H1 (cell line): ENCODE measurements at regions not wholly inside any gene's neighbourhood (a gene's known extent, or its start where the extent isn't known, plus 50 kb on each side); places are given as distances from the start of the nearest gene placed in this dataset.

Experiments
- CTCF ChIA-PET: fragments of 300-600 bp; sonication (Branson Sonifier 250); formaldehyde crosslinking; loops from one replicate; lab custom pipeline; 2021; ENCODE audit not compliant: partially characterized antibody; lab: Charles Lee
- POLR2A ChIA-PET: fragments of 300-600 bp; sonication (Branson Sonifier 250); formaldehyde crosslinking; loops from one replicate; lab custom pipeline; 2021; ENCODE audit warnings: inconsistent platforms; ENCODE audit not compliant: partially characterized antibody; lab: Charles Lee
- DNase-seq, 2 experiments: peaks; one replicate each; pipeline versions ENCODE4 v3.0.0 to v3.0.0-alpha.2; 2010 to 2022; ENCODE audit warnings: low spot score in 2 of 2, low read depth in 1 of 2, mixed read lengths in 1 of 2
- FAIRE-seq: peaks from 2 replicates; lab custom pipeline; 2011; peaks lifted over from hg19 to GRCh38; lab: Jason Lieb, UNC
- H2AFZ ChIP-seq: 2 replicates; pipeline ENCODE4 v1.8.1; 2012; ENCODE audit warnings: low read length, inconsistent platforms
- H2AK5ac ChIP-seq: 2 replicates; pipeline ENCODE4 v1.6.1; 2013; ENCODE audit warnings: low read depth, low read length
- H2BK120ac ChIP-seq: replicated peaks from 2 replicates; pipeline ENCODE3; 2013; ENCODE audit warnings: low read depth, low read length, inconsistent platforms
- H2BK12ac ChIP-seq: 2 replicates; pipeline ENCODE4 v1.6.1; 2013; ENCODE audit warnings: low read depth, low read length
- H2BK15ac ChIP-seq: 2 replicates; pipeline ENCODE4 v1.6.1; 2013; ENCODE audit warnings: low read length
- H2BK20ac ChIP-seq: 2 replicates; pipeline ENCODE4 v1.6.1; 2013; ENCODE audit warnings: low read length
- H2BK5ac ChIP-seq: 2 replicates; pipeline ENCODE4 v1.6.1; 2013; ENCODE audit warnings: low read depth, low read length
- H3K14ac ChIP-seq: 2 replicates; pipeline ENCODE4 v1.6.1; 2013; ENCODE audit warnings: inconsistent platforms; ENCODE audit not compliant: insufficient read length
- H3K18ac ChIP-seq: 2 replicates; pipeline ENCODE4 v1.6.1; 2013; ENCODE audit warnings: low read length; ENCODE audit errors: extremely low read depth
- H3K23ac ChIP-seq: 2 replicates; pipeline ENCODE4 v1.6.1; 2013; ENCODE audit warnings: inconsistent platforms; ENCODE audit not compliant: insufficient read length
- H3K23me2 ChIP-seq: 2 replicates; pipeline ENCODE4 v1.6.1; 2013; ENCODE audit warnings: low read depth, low read length
- H3K27ac ChIP-seq: 2 replicates; pipeline ENCODE4 v1.6.1; 2011; ENCODE audit warnings: low read depth, low read length, inconsistent platforms
- H3K27me3 ChIP-seq, 4 experiments: replicated peaks in 1 of 4; 1 replicate in 1 of 4; 2 replicates in 3 of 4; pipeline versions ENCODE4 v1.6.1 to v1.8.1; 2011 to 2013; ENCODE audit warnings: low read length in 3 of 4, mild to moderate bottlenecking in 3 of 4, inconsistent platforms in 2 of 4, mixed read lengths in 2 of 4, moderate library complexity in 1 of 4; ENCODE audit not compliant: control insufficient read depth in 3 of 4, insufficient read depth in 3 of 4; ENCODE audit errors: extremely low read depth in 1 of 4
- H3K36me3 ChIP-seq, 4 experiments: 2 replicates each; pipeline versions ENCODE4 v1.6.1 to v1.8.1; 2011 to 2013; ENCODE audit warnings: mild to moderate bottlenecking in 4 of 4, low read length in 3 of 4, moderate library complexity in 2 of 4, control low read depth in 1 of 4, inconsistent platforms in 1 of 4; ENCODE audit not compliant: insufficient read depth in 4 of 4, control insufficient read depth in 2 of 4
- H3K4ac ChIP-seq: replicated peaks from 2 replicates; pipeline ENCODE3; 2013; ENCODE audit warnings: low read length, low read depth, mixed read lengths, inconsistent platforms; ENCODE audit not compliant: insufficient read length
- H3K4me1 ChIP-seq, 4 experiments: replicated peaks in 1 of 4; 1 replicate in 1 of 4; 2 replicates in 3 of 4; pipeline versions ENCODE4 v1.6.1 to v1.8.1; 2011 to 2013; ENCODE audit warnings: low read length in 3 of 4, inconsistent platforms in 2 of 4, mixed read lengths in 1 of 4; ENCODE audit not compliant: insufficient read depth in 4 of 4, control insufficient read depth in 3 of 4
- H3K4me2 ChIP-seq, 2 experiments: 2 replicates each; pipeline versions ENCODE4 v1.6.1 to v1.8.1; 2011 to 2013; ENCODE audit warnings: low read depth in 2 of 2, low read length in 2 of 2, control low read depth in 1 of 2, inconsistent platforms in 1 of 2, mild to moderate bottlenecking in 1 of 2; ENCODE audit not compliant: insufficient read depth in 1 of 2
- H3K4me3 ChIP-seq, 4 experiments: fragments of 200-600, 300-600 bp in 1 of 4; sonication (generic), shearing (Covaris generic), sonication (Bioruptor Twin) in 1 of 4; 2 replicates each; pipeline versions ENCODE4 v1.5.1 to v1.8.1; 2011 to 2016; ENCODE audit warnings: low read length in 4 of 4, low read depth in 3 of 4, control low read depth in 2 of 4, inconsistent platforms in 2 of 4, mild to moderate bottlenecking in 2 of 4, mixed read lengths in 1 of 4, moderate library complexity in 1 of 4; ENCODE audit not compliant: insufficient read depth in 2 of 4; ENCODE audit errors: extremely low read depth in 1 of 4
- H3K56ac ChIP-seq: replicated peaks from 2 replicates; pipeline ENCODE3; 2013; ENCODE audit warnings: low read depth, mild to moderate bottlenecking, mixed read lengths, low read length, inconsistent platforms; ENCODE audit not compliant: insufficient read length
- H3K79me1 ChIP-seq: 2 replicates; pipeline ENCODE4 v1.6.1; 2013; ENCODE audit warnings: low read depth, low read length, control low read depth
- H3K79me2 ChIP-seq, 2 experiments: 2 replicates each; pipeline versions ENCODE4 v1.6.1 to v1.8.1; 2012 to 2013; ENCODE audit warnings: low read length in 2 of 2, mild to moderate bottlenecking in 2 of 2, inconsistent platforms in 1 of 2; ENCODE audit not compliant: insufficient read depth in 2 of 2, control insufficient read depth in 1 of 2
- H3K9ac ChIP-seq, 4 experiments: replicated peaks in 1 of 4; 1 replicate in 1 of 4; 2 replicates in 3 of 4; pipeline versions ENCODE4 v1.6.1 to v1.8.1; 2011 to 2013; ENCODE audit warnings: low read depth in 3 of 4, low read length in 3 of 4, control low read depth in 2 of 4, mild to moderate bottlenecking in 2 of 4, moderate library complexity in 2 of 4, inconsistent platforms in 1 of 4; ENCODE audit errors: extremely low read depth in 1 of 4
- H3K9me3 ChIP-seq, 2 experiments: 2 replicates each; pipeline versions ENCODE4 v1.6.1 to v1.8.1; 2012 to 2013; ENCODE audit warnings: mild to moderate bottlenecking in 2 of 2, moderate library complexity in 2 of 2, control low read depth in 1 of 2, inconsistent platforms in 1 of 2, low read depth in 1 of 2, low read length in 1 of 2, mixed read lengths in 1 of 2; ENCODE audit not compliant: insufficient read depth in 2 of 2
- H4K20me1 ChIP-seq, 2 experiments: replicated peaks in 1 of 2; 2 replicates each; pipeline versions ENCODE3 to v1.8.1; 2011 to 2013; ENCODE audit warnings: inconsistent platforms in 2 of 2, low read length in 2 of 2, mild to moderate bottlenecking in 1 of 2; ENCODE audit not compliant: insufficient read depth in 2 of 2, control insufficient read depth in 1 of 2
- H4K5ac ChIP-seq: 2 replicates; pipeline ENCODE4 v1.6.1; 2013; ENCODE audit warnings: low read length, low read depth, mixed read lengths, inconsistent platforms; ENCODE audit not compliant: insufficient read length
- H4K8ac ChIP-seq: 2 replicates; pipeline ENCODE4 v1.8.0; 2013; ENCODE audit warnings: mild to moderate bottlenecking, moderate library complexity, low read length, inconsistent platforms; ENCODE audit not compliant: insufficient read depth; ENCODE audit errors: extremely low read depth
- H4K91ac ChIP-seq: replicated peaks from 2 replicates; pipeline ENCODE3; 2013; ENCODE audit warnings: low read length, mixed read lengths, inconsistent platforms; ENCODE audit not compliant: insufficient read length
- BACH1 ChIP-seq: IDR thresholded peaks from 2 replicates; pipeline ENCODE4 v1.6.1; 2012; ENCODE audit warnings: low read length, improper control_type of control experiment
- CBX5 ChIP-seq: fragments of 300-800, 300-1000 bp; sonication (generic); IDR thresholded peaks from 2 replicates; pipeline ENCODE4 v1.7.1; 2016; ENCODE audit warnings: antibody characterized with exemption, low read length, low read depth
- CHD2 ChIP-seq: IDR thresholded peaks from 2 replicates; pipeline ENCODE4 v1.6.1; 2012; ENCODE audit warnings: low read length, improper control_type of control experiment
- GABPA ChIP-seq: IDR thresholded peaks from 2 replicates; pipeline ENCODE4 v1.6.1; 2011; ENCODE audit warnings: mild to moderate bottlenecking, low read length, moderate library complexity, borderline replicate concordance; ENCODE audit not compliant: insufficient read depth
- HDAC6 ChIP-seq: IDR thresholded peaks from one replicate; pipeline ENCODE4 v1.7.1; 2012; ENCODE audit warnings: low read depth, mild to moderate bottlenecking, inconsistent platforms, low read length, moderate library complexity
- RFX5 ChIP-seq: IDR thresholded peaks from 2 replicates; pipeline ENCODE4 v1.6.1; 2011; ENCODE audit warnings: low read depth, low read length, improper control_type of control experiment, borderline replicate concordance
- SIX5 ChIP-seq: IDR thresholded peaks from 2 replicates; pipeline ENCODE4 v1.6.1; 2011; ENCODE audit warnings: mild to moderate bottlenecking, low read depth, low read length
- TAF1 ChIP-seq: IDR thresholded peaks from 2 replicates; pipeline ENCODE4 v1.6.1; 2011; ENCODE audit warnings: mild to moderate bottlenecking, low read depth, low read length
- TCF12 ChIP-seq: IDR thresholded peaks from 2 replicates; pipeline ENCODE4 v1.6.1; 2011; ENCODE audit warnings: low read depth, mild to moderate bottlenecking, low read length
- YY1 ChIP-seq: IDR thresholded peaks from 2 replicates; pipeline ENCODE4 v1.6.1; 2011; ENCODE audit warnings: low read depth, mild to moderate bottlenecking, low read length
- WGBS, 2 experiments: shearing (Covaris generic) in 1 of 2; methylation state at CpG; one replicate each; pipeline versions ENCODE4 v1.1.6 to v1.1.7; 2013 to 2015; ENCODE audit warnings: low lambda C conversion rate in 2 of 2, mixed read lengths in 2 of 2, inconsistent platforms in 1 of 2, low coverage in 1 of 2, missing lambda C conversion rate in 1 of 2; ENCODE audit not compliant: insufficient replicate concordance in 2 of 2, insufficient coverage in 1 of 2, insufficient read length in 1 of 2; ENCODE audit errors: extremely low coverage in 1 of 2, missing lambda C conversion rate in 1 of 2; 5-methylcytosine and 5-hydroxymethylcytosine counted together

- H3K4me3 ChIP-seq, result no peak overlapping the region
- DNase-seq (no peak), FAIRE-seq (no peak)
- no peak overlapping the region for H2BK5ac ChIP-seq
- no peaks in the 10 kb centered on the region for H3K9me3 ChIP-seq
- no peaks in the 10 kb centered on the region for H3K4me1 ChIP-seq
- H3K27me3 ChIP-seq, result no peaks in the 10 kb centered on the region
- no peak overlapping the region for H2BK120ac ChIP-seq
- no peaks in the 10 kb centered on the region for H3K79me1 ChIP-seq
- H3K79me2 ChIP-seq, result no peaks in the 10 kb centered on the region
- WGBS, 2 experiments, result 100% methylated on average over 1 of the region's 1 CpG; no CpG with 5 or more reads in 1 of the 2 experiments
- H2AK5ac ChIP-seq, result no peak overlapping the region
- TF ChIP-seq RFX5 (no peak), BACH1 (no peak), YY1 (no peak), SIX5 (no peak), TAF1 (no peak), TCF12 (no peak), HDAC6 (no peak), CHD2 (no peak), CBX5 (no peak), GABPA (no peak)
- H3K36me3 ChIP-seq, result no peaks in the 10 kb centered on the region
- POLR2A ChIA-PET, result no interaction called here
- no peak overlapping the region for H3K18ac ChIP-seq
- H4K20me1 ChIP-seq, result no peaks in the 10 kb centered on the region
- H2AFZ ChIP-seq, result no peak overlapping the region
- H4K91ac ChIP-seq, result no peak overlapping the region
- no peak overlapping the region for H3K4me2 ChIP-seq
- H2BK15ac ChIP-seq, result no peak overlapping the region
- H2BK12ac ChIP-seq, result no peak overlapping the region
- H4K5ac ChIP-seq, result no peak overlapping the region
- no peak overlapping the region for H2BK20ac ChIP-seq
- H3K27ac ChIP-seq, result no peak overlapping the region
- no peak overlapping the region for H4K8ac ChIP-seq
- no peak overlapping the region for H3K23ac ChIP-seq
- CTCF ChIA-PET, result interaction anchor here (0.6 kb wide), 1 partner anchor 244 kb away, joined by 3 read pairs; no protein-coding TSS in a partner anchor
- peak overlapping the region; percentile 77 for H3K56ac ChIP-seq
- H3K14ac ChIP-seq, result no peak overlapping the region
- H3K23me2 ChIP-seq, result no peaks in the 10 kb centered on the region; the same call in 1 of the 2 replicates
- no peak overlapping the region for H3K4ac ChIP-seq
- no peak overlapping the region for H3K9ac ChIP-seq
Measured at GRCh38 chr12:90855534-90855933, 99.4 kb downstream of the CCER1 start.
